ENCODE measurements at regions not wholly inside any gene's neighbourhood (a gene's known extent, or its start where the extent isn't known, plus 50 kb on each side); places are given as distances from the start of the nearest gene placed in this dataset.
"Not testable (repeated sequence)": the region's sequence is repeated elsewhere in the genome, so short reads cannot be mapped to it uniquely, and the experiment has no call there.

DNA sequence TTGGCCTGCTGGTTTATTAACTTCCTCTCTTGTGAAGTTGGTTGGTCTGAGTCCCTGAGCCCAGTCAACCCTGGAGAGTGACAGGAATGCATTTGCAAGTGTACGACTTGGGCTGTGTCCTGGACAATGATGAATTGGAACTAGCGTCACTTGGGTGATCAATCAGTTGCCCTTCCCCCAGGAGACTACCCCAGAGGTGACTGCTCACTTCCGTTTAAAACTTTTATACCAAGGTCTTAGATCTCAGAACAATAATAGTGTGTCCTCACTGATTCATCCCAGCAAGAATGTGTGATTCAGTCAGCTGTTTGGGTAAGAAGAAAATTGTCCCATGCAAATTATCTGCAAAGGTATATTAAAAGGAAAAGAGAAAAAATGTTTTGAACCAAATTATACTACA lies 102.9 kb upstream of the ARMC3 start:
- no peak for DNase-seq (ENCODE audit: low read depth)

DNA sequence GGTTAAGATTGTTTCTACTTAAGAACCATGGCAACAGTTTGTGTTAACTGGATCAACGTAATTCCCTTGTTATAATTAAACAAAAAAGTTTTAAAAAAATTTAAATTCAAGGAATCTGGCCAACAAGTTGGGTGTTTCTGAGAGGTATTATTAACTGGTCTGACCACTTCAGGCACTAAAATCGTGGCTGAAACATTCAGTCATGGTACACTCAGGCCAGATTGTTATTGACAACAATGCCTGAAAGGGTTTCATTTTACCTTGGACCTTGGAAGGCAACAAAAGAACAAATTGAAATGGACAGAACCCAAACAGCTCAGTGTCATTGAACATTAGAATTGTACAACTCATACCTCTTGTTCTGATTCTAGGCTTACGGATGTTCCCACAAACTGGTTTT lies 103.3 kb upstream of the ARMC3 start:
- no peak for DNase-seq (ENCODE audit: low read depth)

DNA sequence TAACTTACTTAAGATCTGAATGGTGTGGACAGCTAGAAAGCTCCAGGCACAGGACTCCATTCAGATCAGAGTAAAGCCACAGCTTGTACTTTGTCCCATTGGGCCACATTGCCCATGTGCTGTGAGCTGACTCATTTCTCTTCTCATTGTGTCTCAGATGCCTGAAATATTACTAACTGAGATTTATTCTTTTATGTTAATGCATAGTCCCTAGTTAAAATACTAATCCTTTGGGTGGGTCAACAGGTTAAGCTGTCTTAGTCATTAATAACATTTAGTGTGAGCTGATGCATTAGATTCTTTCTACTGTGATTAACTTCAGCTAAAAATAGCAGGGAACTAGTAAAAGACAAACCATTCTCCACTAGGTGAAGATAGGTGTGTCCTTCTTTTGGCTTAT lies 104.7 kb upstream of the ARMC3 start:
- peak; percentile 75 for DNase-seq (ENCODE audit: low read depth)

DNA sequence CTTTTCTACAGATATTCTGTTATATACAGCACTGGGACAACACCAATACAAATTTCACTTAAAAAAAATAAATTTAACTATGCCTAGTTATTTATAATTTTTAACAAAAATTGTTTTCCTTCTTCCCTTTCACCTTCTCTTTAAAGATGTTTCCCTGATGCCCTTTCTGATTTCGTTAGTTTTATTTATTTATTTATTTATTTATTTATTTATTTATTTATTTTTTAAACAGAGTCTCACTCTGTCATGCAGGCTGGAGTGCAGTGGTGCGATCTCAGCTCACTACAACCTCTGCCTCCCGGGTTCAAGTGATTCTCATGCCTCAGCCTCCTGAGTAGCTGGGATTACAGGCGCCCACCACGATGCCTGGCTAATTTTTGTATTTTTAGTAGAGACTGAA lies 105.9 kb upstream of the ARMC3 start:
- DNase-seq (ENCODE audit: low read depth), result not testable (repeated sequence)

DNA sequence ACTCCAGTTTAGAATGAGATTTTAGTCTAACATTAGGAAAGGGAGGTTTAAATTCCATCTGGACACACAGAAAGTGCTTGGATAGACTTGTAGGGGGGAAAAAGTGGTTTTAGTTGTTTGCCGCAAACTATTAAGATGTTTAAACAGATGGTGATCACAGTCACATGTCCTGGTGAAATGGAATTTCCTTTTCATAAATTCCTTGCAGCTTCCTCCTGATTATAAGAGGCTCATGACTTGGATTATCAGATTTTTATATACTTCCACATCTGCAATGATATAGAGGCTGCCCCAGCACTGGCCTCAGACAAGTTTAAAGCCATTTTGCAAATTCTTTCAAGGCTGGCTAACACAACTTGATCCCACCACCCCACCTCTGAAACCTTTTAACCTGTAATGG lies 106.4 kb upstream of the ARMC3 start:
- DNase-seq (ENCODE audit: low read depth), result no peak

DNA sequence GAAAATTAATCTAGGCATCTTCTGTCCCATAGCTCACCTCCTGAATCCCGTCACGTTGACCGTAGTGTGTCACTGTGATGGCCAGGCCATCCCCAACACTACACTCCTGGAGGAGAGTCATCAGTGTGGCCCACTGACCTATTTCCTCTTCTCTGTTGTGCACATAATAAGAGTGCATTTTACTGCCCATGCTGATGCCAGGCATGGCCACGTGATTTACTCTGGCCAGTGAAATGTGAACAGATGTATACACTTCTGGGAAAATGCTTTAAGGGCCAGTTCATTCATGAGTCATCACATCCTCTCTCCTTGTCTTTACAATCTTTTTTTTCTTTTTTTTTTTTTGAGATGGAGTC lies 101.9 kb upstream of the PIP4K2A start:
- peak; percentile 67 for DNase-seq (ENCODE audit: low read depth)

DNA sequence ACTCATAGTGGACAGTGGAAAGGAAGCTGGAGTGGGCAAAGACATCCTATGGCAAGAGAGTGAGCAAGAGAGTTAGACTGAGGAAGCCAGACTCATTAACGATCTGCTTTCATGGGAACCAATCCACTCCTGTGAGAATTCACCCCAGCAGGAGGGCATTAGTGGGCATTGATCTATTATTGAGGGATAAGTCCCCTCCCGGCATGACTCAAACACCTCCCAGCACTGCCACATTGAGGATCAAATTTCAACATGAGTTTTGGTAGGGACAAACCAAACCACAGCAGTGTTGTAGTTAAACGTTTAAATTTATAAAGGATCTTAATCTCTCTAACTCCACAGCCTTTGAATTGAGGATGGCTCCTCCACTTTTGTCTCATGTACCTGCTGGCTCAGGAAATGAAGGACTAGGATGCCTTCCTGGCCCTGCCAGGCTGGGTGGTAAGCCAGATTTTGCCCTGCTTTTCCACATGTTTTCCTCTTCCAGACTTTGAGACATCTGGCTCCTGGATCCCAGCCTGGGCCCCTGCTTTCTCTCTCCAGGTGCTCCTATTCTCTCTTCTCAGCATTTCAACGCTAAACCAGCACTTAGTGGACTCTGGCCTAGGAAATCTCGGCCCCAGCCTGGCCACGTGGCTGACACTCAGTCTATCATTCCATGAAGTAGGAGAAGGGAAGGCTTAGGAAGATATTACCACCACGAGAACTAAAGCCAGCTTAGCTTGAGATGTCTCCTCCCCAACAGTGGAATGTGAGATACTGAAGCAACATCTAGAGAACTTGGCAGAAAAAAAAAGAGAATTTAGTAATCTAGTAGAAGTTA lies 96.5 kb upstream of the PIP4K2A start:
- DNase-seq (ENCODE audit: low read depth), result no peak

DNA sequence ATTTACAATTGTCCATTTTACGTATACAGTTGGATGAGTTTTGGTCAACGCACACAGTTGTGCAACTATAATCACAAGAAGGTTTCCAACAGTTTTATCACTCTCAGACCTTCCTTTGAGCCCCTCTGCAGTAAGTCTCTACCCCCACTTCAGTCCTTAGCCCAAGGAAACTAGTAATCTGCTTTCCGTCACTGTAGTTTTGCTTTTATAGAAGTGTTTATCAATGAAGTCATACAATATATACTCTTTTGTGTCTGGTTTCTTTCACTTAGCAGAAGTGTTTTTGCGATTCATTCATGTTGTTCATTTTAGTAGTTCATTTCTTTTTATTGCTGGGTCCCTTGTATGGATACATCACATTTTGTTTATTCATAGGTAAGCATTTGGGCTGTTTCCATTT lies 92.9 kb upstream of the PIP4K2A start:
- DNase-seq (ENCODE audit: low read depth), result no peak

DNA sequence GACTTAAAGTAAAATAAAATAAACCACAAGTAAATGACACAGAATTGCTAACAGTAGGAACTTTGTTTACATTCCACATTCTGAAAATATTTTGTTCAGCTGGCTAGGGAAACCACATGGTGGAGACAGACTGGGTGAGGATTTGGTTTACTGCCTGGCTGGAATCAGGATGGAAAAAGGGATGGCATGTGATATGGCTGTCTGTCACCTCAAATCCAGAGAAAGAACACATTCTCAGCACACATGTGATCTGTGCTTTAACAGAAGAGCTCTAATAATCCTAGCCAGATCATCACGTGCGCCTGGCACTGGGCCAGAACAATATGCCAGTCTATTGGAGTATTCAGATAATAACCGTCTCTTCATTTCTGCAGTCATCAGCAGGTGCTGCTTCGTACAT lies 90.9 kb upstream of the PIP4K2A start:
- DNase-seq (ENCODE audit: low read depth), result no peak

DNA sequence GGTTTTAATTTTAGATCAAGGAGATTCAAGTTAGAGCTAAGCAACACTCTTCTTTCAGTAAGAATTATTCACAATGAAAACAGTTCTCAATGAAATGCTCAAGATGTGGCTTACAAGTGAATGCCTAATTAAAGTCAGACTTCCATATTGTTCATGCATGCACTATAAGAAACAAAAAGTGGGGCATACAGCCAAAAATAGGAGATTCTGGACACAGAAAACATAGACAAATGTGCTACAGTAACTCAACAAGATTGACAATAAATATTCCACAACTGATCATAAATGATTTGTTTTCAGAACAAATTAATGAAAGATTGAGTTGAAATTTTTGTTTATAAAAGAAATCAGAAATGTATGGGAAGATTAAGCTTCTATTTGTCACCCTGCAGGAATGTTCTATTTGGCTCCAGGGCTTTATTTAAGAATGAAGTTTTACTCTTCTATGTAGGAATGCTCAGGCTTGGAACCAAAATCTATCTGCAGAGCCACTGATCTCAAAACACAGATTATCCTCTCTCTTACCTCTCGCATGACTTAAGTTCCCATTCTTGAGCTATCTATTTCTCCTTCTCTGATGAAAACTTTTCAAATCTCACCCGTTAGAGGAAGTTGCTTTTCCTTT lies 89.0 kb upstream of the PIP4K2A start:
- no peak for DNase-seq (ENCODE audit: low read depth)

DNA sequence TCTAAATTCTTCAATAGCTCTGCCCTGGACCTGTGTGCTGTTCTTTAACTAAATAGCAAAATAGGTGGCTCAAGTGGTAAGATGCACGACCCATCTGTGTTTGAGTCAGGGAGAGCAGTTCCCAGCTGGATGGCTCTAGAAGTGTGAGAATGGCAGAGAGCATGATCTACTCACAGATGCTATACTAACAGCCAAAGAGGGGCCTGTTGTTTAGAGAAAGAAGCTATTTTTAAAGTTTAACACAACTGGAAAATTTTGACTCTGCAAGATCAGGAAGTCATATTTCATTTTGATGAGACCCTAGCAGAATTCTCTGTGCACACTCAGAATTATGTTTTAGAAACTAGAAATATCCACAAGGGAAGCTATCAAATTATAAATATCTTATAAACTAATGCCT lies 87.4 kb upstream of the PIP4K2A start:
- no peak for DNase-seq (ENCODE audit: low read depth)

DNA sequence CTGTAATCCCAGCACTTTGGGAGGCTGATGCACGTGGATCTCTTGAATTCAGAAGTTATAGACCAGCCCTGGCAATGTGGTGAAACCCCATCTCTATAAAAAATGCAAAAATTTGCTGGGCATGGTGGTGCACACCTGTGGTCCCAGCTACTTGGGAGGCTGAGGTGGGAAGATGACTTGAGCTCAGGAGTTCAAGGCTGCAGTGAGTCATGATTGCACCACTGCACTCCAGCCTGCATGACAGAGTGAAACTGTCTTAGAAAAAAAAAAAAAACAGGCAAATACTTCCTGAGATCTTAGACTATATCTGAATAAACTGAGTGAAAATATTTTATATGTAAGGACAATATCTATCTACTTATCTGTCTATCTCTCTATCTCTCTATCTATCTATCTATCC lies 83.4 kb upstream of the PIP4K2A start:
- not testable (repeated sequence) for DNase-seq (ENCODE audit: low read depth)

DNA sequence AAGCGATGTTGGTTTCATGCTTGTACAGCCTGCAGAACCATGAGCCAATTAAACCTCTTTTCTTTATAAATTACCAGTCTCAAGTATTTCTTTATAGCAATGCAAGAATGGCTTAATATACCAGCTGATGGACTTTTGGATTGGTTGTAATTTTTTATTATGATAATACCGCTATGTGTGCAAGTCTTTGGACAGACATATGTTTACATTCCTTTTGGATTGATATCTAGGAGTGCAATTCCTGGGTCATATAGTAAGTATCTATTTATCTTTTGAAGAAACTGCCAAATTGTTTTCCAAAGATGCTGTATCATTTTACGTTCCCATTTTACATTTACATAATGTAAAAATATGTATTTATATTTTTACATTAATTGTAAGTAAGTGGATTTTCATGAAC lies 81.2 kb upstream of the PIP4K2A start:
- DNase-seq (ENCODE audit: low read depth), result no peak

DNA sequence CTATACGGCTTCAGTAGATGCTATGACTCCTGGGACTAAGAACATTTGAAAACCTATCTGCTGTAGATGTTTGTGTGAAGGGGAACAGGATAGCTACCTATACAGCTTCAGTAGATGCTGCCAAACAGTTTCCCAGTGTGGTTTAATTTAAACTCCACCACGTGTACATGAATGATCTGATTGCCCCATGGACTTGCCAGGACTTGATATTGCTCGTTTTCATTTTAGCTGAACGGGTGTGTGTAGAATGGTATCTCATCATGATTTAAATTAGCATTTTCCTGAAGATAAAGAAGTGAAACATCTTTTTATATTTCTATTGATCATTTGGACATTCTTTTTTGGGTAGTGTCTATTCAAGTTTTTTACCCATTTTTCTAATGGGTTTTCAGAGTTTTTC lies 77.8 kb upstream of the PIP4K2A start:
- DNase-seq (ENCODE audit: low read depth), result no peak

DNA sequence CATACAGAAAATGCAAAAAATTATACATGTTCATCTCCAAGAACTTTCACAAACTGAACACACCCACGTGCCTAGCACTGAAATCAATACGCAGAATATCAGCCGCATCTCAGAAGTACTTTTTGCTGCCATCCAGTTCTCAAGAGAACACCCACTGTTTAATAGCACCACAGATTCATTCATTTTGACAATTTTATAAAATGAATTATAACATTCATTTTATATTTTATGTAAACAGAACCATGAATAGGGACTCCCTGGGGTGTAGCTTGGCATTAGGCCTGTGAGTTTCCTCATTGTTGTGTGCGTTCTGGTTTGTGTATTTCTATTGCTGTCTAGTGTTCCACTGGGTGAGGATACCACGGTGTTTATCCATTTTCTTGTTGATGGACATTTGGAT lies 77.3 kb upstream of the PIP4K2A start:
- DNase-seq (ENCODE audit: low read depth), result no peak

DNA sequence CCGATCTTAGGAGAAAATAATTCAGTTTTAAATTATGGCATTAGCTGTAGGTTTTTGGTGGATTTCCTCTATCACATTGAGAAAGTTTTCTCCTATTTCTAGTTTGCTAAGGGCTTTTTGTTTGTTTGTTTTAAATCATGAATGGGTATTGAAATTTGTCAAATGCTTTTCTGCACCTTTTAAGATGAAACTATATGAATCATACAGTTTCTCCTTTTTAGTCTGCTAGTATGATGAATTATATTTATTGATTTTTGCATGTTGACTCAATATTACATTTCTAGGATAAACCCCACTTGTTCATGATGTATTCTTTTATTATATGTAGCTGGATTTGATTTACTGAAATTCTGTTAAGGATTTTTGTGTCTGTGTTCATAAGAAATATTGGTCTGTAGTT lies 70.3 kb upstream of the PIP4K2A start:
- no peak for DNase-seq (ENCODE audit: low read depth)

DNA sequence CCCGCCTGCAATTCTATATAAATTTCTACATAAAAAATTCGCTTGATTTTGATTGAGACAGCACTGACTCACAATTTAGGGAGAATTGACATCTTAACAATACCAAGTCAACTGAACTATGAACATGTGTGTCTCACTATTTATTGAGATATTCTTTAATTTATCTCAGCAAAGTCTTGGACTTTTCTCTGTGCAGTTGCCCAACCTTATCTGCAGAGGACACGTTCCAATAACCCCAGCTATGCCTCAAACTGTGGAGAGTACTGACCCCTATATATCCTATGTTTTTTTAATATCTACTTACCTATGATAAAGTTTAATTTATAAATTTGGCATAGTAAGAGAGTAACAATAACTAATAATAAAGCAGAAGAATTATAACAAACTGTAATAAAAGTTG lies 69.4 kb upstream of the PIP4K2A start:
- DNase-seq (ENCODE audit: low read depth), result no peak

DNA sequence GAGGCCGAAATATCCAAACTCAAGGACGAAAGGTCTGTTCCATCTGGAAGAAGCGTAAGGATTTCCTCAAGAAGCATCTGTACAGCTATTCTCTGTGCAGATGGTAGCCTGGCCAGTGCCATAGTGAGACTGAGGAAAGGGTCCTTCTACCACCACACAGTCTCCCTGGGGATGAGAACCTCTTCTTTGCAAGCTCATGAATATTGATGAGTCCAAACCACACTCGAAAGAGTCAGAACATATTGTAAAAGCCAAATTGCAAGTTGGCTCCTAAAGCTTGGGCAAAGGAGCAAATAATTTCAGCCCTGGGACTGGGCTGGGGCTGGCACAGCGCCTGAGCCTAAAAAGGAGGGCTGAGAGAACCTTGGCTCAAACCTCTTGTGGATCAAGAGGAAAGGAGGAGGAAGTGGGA lies 66.1 kb upstream of the PIP4K2A start:
- DNase-seq (ENCODE audit: low read depth), result no peak

DNA sequence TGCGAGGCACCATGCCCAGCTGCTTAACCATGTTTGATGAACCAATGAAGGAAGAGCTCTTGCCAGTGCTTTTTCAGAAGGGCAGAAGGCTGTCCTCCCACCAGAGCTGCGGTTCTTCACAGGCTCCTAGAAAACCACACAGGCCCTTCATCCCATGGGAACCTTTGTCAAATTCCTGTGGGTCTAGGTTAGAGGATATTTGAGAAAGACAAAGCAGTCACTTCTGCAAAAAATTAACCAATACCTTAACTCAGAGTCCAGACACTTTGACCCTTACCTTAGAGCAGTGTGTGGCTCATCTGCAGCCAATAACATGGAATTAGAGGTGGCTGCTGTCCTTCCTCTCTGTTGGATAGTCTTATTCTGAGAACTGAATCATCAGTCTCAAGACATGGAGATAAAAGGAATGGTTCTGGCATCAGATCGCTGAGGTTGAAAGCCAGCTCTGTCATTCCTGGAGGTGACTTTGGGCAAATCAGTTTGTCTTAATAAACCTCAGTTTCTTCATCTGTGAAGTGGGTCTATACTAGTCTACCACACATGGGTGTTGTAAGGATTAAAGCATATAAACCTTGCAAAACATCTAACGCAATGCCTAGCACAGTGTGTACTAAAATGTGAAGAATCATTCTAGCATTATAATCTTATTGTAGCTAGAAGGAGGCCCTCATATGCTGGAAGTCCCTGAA lies 65.1 kb upstream of the PIP4K2A start:
- no peak for DNase-seq (ENCODE audit: low read depth)

DNA sequence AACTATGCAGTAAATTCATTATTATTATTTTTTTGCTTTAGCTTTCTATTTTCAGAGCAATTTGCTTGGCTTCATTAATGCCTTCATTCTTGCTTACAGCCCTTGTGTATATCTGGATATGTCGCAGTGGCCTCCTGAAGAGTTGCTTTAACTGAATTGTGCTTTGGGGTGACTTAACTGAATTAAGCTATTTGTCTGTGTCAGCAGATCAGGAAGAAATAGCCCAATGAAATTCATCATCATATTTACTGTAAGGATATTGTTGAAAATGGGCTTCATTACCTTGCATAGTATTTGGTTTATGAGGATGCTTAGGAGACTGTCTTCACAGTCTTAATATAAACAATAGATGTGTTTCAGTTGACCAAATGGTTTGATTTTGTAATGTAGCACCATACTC lies 59.7 kb upstream of the PIP4K2A start:
- no peak for DNase-seq (ENCODE audit: low read depth)

DNA sequence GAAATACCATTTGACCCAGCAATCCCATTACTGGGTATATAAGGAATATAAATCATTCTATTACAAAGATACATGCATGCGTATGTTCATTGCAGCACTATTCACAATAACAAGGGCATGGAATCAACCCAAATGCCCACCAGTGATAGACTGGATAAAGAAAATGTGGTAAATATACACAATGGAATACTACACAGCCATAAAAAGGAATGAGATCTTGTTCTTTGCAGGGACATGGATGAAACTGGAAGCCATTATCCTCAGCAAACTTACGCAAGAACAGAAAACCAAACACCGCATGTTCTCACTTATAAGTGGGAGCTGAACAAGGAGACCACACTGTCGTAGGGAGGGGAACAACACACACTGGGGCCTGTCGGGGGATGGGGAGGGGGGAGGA lies 57.3 kb upstream of the PIP4K2A start:
- not testable (repeated sequence) for DNase-seq (ENCODE audit: low read depth)

DNA sequence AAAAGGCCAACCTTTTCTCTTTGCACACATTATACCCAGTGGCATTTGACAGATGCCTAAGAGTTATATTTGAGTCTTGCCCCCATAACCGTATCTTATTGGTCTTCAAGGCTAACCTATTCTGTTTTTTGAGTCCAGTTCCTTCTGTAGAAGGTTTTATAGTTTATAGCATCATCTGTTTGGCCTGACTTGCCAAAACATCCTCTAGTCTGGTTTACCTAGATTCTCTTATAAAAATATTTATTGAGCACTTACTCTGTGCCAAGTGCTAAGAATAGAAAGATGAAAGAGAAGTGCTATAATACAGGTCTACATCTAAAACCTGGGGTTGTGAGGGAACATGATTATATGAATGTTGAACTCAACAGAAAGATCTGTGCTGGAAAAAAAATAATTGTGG lies 55.9 kb upstream of the PIP4K2A start:
- no peak for DNase-seq (ENCODE audit: low read depth)

DNA sequence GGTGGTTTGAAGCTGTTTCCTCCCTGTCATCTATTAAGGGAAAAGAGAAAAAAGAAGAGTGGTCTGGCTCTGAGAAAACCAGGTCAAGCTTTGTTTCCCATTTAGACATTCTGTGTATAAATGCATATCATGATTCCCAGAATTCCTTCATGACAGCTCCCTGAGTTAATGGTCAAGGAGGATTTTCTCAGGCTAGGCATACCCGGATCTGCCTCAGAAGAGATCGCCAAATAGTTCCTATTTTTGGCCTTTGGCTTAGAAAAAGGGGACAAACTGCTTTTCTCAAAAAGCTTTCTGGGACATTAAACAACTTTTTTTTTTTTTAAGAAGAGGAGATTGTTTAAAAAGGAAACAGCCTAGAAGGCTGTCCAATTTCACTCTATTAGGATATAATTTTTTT lies 53.5 kb upstream of the PIP4K2A start:
- no peak for DNase-seq (ENCODE audit: low read depth)

DNA sequence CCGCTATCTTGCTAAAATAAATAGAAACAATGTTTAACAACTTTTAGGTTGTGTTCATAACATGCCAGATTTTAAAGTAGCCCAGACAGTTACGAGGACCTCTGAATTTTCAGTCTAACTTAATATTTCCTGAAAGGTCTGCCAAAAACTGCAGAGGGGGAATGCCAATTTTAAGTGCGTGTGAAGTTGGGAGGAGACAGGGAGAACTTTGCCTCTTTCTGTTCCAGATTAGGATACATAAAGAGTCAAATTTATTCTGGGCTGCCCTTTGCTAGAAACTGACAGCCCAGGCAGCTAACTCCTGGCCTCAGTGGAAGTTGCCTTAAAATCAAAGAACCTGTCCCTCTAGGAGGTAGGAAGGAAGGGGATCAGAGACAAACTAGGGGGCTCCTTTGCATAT lies 52.3 kb upstream of the PIP4K2A start:
- DNase-seq (ENCODE audit: low read depth), result no peak

Data from stromal cell of bone marrow (primary cell).